G401 (cell line): ENCODE measurements at regions not wholly inside any gene's neighbourhood (a gene's known extent, or its start where the extent isn't known, plus 50 kb on each side); places are given as distances from the start of the nearest gene placed in this dataset.

Source experiments
- DNase-seq: peaks from one replicate; pipeline ENCODE4 v3.0.0-alpha.2; 2015; ENCODE audit warnings: low spot score
- in situ Hi-C: cut with HindIII; loops from 2 replicates; pipeline ENCODE4 v1.10.0; 2016; ENCODE audit warnings: low sequenced_read_pairs, mixed read lengths

DNA sequence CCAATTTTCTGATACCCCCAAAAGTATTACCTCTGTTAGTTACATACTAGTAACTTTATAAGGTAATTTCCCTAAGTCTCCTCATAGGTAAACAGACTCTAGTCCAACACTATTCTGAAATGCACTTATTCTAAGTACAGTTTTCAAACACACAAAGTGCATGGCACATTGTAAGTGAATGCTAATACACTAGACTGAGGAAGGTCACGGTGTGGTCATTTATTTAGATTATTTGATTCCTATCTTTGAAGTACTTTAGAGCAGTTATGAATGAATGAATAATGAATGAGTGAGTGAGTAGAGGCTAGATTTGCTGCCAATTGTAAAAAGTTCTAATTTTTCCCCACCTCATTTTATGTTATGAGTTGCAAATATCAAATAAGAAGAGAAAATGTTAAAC is 132.8 kb upstream of the UGT8 start:
- in situ Hi-C loops, result no loop called here
- no peak for DNase-seq

DNA sequence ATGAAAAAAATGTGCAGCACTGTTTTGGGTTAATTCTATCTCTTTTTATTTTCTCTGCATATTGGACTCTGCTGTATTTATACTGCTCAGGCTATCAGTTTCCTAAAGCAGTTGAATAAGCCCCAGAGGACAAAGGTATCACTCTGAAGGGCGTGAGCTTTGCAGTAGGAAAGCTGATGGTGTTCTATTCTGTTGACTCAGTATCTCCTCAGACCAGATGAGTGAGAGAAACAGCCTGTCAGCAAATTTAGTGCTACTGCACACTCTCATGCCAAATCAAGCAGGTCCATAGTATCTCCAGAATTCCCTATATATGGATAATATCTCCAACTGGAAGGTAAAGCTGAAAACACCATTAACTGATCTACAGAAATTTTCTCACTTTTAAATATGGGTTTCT is 132.3 kb upstream of the UGT8 start:
- no peak for DNase-seq
- in situ Hi-C loops, result no loop called here

DNA sequence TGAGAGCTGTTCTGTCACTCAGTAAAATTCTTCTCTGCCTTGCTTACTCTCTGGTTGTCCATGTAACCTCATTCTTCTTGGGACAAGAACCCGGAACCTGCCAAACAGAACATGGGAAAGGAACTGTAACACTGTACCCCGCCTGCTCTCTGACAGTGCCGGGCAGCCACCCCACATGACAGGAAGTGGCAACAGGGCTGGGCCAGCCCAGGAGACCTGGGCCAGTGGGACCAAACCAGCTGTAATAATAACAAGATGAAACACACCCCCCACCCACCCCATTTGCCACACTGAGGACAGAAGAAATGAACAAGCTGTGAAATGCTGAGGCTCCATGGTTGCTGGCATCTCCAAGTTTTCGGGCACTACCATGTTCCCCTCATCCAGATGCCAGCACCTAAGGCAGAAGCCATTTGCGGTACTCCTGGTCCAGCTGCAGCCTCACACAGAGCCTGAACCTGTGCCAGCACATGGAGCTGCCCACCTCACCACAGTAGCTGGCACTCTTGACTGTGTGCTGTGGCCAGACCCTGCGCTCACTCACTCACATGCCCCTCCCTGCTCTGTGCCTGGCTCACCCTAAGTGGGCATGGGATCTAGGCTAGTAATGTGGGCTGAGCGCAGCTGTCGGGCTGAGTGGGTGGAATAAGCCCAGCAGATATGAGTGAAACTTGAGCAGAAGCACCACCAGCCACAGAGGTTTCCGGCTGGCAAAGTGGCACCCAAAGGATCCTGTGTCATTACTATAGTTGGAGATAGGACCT is 126.2 kb upstream of the UGT8 start:
- in situ Hi-C loops, result no loop called here
- no peak for DNase-seq

DNA sequence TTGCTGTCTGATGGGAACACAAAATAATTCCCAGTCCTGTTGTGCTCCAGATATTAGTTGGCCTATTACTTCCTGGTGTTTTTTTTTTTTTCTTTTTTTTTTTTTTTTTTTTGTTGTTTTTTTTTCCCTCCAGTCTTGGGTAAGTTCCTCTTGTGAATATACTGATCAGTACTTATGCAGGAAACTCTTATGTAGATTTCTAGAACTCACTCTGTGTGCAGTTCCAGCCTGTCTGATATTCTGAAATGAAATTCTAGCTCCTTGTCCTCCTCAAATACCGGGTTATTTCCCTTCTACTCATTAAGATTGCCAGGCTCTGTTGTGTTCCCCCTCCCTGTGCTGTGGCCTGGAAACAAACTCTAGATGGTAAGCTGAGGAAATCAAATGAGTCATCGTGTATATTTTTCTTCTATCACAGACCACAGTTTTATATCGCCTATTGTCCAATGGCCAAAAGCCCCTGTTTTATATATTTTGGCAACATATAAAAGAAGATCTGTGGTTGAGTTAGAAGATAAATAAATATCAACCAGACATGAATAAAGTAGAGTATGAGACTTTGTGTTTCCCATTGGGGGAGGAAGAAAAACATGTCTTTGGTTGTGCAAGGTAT is 124.3 kb upstream of the UGT8 start:
- in situ Hi-C loops, result no loop called here
- no peak for DNase-seq

DNA sequence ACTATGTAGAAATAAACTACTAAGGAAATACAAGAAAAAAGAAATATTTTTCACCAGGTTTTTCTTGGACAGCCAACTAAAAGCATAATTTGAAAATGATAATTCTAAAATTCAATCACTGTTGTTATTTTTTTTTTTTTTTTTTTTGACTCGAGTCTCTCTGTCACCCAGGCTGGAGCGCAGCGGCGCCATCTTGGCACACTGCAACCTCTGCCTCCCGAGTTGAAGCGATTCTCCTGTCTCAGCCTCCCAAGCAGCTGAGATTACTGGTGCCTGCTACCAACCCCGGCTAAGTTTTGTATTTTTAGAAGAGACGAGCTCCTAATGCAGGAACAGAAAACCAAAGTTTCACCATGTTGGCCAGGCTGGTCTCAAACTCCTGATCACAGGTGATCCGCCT is 122.3 kb upstream of the UGT8 start:
- in situ Hi-C loops, result no loop called here
- DNase-seq, result no peak

DNA sequence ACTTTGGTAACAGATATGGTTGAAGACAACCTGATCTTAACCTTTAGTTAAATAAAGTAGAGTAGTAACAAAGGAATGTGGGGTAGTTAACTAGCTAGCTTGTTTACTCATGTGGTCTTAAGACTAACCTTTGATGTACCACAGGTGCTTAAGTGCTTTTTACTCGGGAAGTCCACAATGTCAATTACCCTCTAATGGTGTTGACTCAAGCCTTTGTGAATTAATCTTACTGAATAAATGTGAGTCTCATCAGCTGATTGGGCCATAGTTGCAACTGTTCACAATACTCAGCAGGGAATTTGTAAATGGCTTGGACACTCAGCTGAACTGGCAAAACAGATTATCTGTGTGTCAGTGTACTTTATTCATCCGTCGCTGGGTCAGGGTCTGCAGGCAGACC is 119.0 kb upstream of the UGT8 start:
- in situ Hi-C loops, result no loop called here
- DNase-seq, result no peak

DNA sequence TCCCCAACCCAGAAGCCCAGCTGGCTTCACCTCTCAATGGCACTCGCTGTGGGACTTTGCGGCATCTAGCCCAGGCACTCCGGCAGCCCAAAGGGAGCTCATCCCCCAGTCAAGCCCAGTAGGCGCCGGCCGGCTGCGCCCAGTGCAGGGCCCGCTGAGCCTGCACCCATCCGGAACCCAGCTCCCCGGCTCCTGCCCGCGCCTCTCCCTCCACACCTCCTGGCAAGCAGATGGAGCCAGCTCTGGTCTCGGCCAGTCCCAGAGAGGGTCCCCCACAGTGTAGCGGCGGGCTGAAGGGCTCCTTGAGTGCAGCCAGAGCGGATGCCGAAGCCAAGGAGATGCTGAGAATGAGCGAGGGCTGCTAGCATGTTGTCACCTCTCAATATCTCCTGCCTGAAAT is 116.8 kb upstream of the UGT8 start:
- in situ Hi-C loops, result no loop called here

DNA sequence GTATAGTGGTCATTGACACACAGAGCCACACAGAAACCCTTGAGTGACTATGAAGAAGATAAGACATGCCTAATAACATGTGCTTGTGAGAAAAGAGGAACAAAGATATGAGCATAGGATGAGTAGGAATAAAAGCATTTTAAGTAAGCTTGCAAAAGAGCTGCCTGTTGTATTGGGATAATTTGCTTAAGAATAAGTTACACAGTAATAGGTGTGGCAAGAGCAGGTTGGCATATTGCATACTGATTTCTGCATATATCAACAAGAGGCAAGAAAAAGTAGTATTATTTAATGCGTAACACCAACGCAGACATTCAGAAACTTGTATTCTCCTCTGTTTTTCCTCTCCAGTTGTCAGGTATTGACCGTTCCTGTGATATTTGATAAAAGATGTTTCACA is 111.5 kb upstream of the UGT8 start:
- in situ Hi-C loops, result no loop called here

More for the DNA sequence above, 116.8 kb upstream of the UGT8 start:
- DNase-seq, result no peak

DNA sequence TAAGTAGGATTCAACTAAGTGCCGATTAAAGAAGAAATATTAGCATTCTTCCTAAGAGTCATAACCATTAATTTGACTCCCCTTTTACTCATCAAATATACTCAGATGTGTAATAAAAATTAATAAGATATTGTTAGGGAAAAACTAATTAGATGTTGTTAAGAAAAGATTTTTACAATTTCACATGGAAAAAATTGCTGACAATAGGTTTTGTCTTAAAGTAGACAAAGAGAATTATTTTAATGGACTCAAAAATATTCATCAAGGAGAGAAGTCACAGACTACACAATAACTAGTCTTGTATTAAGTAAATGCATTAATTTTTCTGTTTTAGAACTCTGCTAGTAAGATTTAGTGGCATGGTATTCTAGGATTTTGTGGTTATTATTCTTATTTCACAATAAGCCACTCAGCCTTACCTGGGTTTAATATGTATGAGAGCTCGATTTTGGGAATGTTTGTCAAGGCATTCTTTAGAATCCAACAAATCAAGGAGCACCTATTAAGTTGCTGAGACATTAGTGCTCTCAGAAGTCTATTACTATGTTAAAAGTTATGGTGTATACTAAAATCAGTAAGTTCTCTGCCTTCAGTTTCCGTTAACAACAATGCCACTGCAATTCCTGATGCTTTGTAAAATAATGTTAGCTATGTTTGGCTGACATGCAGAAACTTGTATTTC is 110.2 kb upstream of the UGT8 start:
- DNase-seq, result no peak
- in situ Hi-C loops, result no loop called here

More for the DNA sequence above, 111.5 kb upstream of the UGT8 start:
- no peak for DNase-seq

DNA sequence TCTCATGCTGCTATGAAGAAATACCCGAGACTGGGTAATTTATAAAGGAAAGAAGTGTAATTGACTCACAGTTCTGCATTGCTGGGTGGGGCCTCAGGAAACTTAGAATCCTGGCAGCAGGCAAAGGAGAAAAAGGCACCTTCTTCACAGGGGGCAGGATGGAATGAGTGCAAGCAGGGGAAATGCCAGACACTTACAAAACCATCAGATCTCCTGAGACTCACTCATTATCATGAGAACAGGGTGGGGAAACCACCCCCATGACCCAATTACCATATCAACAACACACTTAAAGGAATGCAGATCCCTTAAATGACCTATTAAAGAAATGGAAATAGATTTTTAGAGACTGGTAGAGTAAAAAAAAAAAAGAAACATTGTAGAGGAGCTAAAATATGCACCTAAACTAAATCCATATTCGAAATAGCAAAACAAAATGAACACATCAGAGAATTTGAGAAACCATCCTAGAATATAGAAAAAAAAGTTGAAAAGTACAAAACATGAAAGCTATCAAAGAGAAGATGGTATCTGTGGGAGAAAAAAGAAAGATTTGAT is 104.3 kb upstream of the UGT8 start:
- in situ Hi-C loops, result no loop called here
- DNase-seq, result no peak

DNA sequence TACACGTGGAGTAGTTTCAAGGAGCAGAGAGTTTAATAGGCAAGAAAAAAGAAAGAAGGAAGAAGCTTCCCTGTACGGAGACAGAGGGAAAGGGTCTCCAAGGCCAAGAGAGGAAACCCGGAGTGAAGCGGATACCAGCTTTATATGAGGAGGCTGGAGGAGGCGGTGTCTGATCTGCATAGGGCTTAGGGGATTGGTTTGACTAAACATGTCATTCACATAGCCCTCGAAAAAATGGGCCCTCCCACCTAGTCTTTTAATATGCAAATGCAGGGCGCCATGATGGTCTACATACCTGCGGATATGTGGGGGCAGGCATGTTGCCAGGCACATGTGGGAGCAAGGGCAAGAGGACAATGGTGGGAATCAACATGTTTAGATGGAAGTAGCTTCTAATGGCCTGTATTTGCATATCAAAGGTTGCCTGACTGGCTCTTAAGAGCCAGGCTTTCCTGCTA is 103.1 kb upstream of the UGT8 start:
- DNase-seq, result no peak
- in situ Hi-C loops, result no loop called here

DNA sequence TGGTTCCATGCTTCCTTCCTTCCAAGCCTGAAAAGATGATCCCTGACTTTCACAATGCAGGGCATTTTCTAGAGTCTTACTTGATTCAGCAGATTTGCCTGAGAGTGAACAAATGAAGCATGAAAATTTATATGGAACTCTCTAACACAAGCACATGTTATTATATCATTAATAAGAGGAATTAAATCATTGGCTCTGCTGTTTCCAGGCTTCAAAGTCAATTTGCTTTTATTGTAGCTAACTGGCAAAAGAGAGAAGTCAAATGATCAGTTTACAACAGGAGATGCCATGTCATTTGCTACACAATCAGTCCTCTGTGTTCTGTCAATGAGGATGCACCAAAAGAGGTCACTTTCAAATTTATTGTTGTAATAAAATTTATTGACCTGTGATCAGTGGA is 101.5 kb upstream of the UGT8 start:
- in situ Hi-C loops, result no loop called here
- no peak for DNase-seq

DNA sequence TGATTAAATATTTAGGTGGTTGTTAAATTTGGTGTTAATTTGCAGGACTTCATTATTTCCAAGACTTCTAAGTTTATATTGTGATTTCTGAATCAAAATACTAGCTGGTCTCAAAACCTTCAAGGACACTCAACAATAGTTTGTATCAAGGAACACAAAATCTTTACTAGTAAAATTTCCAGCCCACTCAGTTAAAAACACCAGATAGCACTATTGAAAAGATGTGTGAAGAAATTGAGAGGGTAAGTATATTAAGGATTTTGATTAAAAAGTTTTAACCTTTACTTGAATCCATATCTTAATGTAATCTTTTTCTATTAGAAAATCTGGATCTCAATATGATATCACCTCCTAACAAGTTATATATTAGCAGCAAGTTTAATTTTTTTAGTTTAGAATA is 89.3 kb upstream of the UGT8 start:
- in situ Hi-C loops, result no loop called here
- DNase-seq, result no peak

DNA sequence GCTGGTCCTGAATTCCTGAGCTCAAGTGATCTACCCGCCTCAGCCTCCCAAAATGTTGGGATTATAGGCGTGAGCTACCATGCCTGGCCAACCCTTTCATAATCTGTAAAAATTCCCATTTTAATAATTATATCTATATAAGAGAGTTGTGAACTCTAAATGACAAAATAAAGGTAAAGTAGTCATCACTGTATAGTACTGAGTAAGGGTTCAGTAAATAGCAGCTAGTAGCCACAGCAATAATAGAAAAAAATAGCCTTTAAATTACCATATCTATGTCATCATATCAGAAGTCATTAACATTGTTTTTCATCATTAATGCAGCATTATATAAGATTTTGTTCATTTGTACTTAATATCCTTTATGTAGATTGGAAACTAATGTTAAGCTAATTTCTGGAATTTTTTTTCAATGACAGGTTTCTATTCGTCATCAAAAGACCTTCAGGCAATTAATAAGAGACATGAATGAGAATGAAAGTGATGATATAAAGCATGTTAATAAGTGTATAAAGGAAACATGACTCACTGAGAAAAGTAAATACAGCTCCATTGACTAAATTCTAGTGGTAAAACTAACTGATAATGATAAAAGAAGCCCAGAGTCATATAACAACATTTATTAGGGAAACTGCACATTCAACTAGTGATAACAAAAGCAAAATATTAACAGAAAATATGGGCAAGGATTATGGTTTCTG is 85.9 kb upstream of the UGT8 start:
- DNase-seq, result no peak
- in situ Hi-C loops, result no loop called here

DNA sequence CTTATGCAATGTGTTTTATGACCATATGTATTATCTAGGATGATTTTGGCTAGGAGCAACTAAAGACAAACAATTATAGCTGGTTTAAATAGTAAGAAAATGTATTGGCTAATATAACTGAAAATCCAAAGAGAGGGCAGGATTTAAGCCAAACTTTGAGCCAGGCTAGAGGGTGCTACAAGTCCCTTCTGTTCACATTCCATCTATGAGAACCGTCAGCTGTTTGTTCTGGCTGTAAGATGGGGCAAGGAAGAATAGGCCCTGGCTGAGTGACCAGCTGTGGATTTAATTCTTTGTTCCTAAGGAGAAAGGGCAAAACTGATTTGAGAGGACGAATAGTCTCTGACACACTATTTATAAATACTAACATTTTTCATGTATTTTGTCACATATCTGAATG is 79.2 kb upstream of the UGT8 start:
- in situ Hi-C loops, result no loop called here
- DNase-seq, result no peak

DNA sequence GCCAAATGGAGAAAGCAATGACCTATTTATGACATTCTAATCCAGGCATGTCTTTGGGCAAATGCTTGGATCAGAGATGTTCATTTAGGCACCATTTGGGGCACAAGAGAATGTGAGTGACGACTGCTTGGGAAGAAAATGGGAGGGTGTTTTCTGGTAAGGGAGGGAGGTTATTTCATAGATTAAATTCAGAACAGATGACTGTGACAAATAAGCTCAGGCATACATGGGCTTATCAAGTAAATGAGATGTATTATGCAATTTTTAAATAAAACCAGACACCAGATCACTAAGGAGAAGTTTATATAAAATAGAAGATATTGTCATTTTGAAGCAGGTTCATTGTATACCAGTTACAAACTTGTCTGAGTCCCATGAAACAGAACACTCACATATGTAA is 71.4 kb upstream of the UGT8 start:
- in situ Hi-C loops, result no loop called here
- DNase-seq, result no peak

DNA sequence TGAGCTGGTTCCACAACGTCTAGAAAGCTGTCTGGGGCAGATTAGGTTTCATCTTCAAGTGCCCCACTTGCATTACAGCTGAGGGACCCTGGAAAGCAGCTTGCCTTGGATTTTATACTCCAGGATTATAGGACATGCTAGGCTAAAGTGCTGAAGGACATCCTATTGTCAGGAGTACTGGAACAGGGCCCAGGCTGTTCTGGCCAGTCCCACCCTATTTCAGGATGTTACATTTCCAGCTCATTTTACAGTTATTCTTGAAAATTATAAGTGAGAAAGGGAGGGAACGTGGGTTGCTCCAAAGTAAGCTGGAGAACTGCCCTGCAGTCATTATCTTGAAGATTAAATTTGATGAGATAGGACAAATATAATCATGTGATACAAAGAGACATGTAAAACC is 71.0 kb upstream of the UGT8 start:
- in situ Hi-C loops, result no loop called here
- no peak for DNase-seq

DNA sequence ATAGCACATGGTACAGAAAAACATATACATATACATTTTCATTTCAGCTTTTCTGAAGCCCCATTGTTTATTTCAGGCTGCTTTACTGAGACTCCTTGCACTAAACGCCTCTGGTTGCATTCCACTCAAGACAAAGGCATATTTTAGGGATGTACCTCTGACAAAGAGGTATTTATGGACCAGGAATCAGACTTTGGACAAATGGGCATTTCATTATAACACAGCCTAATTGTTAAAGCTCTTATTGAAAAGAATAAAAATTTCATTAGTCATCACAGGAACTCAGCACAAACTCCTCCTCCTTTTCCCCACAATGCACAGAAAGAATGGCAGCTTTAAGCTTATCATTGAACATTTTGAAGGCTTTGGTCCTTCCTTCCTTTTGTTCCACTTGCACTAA is 62.9 kb upstream of the UGT8 start:
- in situ Hi-C loops, result no loop called here
- no peak for DNase-seq

DNA sequence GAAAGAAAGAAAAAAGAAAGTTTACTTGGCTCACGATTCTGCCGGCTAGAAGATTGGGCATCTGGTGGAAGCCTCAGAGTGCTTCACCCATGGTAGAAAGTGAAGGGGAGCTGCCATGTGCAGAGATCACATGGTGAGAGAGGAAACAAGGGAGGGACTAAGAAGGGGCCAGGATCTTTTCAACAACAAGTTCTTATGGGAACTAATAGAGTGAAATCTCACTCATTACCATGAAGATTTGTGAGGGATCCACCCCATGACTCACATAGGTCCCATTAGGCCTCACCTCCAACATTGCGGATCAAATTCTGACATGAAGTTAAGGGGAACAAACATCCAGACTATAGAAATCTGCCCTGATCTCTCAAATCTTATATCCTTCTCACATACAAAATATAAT is 61.3 kb upstream of the UGT8 start:
- in situ Hi-C loops, result no loop called here
- DNase-seq, result no peak
